PC-9 (cell line): ENCODE measurements at regions not wholly inside any gene's neighbourhood (a gene's known extent, or its start where the extent isn't known, plus 50 kb on each side); places are given as distances from the start of the nearest gene placed in this dataset.

Source experiments
- EZH2 ChIP-seq: fragments of 200-600 bp; sonication (generic); IDR thresholded peaks from 2 replicates; pipeline ENCODE4 v1.8.0; 2017; ENCODE audit warnings: antibody characterized with exemption, low read depth
- TF ChIP-seq, protein P1 (sequence below): fragments of 200-600 bp; sonication (generic); conservative IDR thresholded peaks from 2 replicates; pipeline ENCODE4 v1.6.1; 2017; ENCODE audit warnings: mixed run types, antibody characterized with exemption, mild to moderate bottlenecking, moderate library complexity

DNA sequence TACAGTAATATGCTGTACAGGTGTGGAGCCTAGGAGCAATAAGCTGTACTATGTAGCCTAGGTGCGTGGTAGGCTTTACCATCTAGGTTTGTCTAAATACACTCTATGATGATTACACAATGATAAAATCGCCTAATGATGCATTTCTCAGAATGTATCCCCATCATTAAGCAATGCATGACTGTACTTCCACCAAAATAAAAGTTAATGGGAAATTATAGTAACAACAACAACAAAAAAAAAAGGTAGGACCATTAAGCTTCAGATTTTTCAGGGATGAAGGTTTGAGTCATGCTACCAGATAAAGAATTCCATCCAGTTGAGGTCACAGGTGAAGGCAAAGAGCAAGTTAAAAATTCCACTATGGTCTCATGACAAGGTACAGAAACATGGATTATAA is 68.2 kb downstream of the MAGEA10 start:
- TF ChIP-seq EZH2: no peak
- TF ChIP-seq, protein P1, sequence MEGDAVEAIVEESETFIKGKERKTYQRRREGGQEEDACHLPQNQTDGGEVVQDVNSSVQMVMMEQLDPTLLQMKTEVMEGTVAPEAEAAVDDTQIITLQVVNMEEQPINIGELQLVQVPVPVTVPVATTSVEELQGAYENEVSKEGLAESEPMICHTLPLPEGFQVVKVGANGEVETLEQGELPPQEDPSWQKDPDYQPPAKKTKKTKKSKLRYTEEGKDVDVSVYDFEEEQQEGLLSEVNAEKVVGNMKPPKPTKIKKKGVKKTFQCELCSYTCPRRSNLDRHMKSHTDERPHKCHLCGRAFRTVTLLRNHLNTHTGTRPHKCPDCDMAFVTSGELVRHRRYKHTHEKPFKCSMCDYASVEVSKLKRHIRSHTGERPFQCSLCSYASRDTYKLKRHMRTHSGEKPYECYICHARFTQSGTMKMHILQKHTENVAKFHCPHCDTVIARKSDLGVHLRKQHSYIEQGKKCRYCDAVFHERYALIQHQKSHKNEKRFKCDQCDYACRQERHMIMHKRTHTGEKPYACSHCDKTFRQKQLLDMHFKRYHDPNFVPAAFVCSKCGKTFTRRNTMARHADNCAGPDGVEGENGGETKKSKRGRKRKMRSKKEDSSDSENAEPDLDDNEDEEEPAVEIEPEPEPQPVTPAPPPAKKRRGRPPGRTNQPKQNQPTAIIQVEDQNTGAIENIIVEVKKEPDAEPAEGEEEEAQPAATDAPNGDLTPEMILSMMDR: no peak
